AG10803 (cell line): ENCODE measurements at regions not wholly inside any gene's neighbourhood (a gene's known extent, or its start where the extent isn't known, plus 50 kb on each side); places are given as distances from the start of the nearest gene placed in this dataset.

Source experiments
- DNase-seq: peaks from one replicate; pipeline ENCODE4 v3.0.0; 2010; ENCODE audit warnings: low read depth
- H3K4me3 ChIP-seq: 2 replicates; pipeline ENCODE4 v1.5.1; 2011; ENCODE audit warnings: mild to moderate bottlenecking, low read length, control low read depth
- TF ChIP-seq, protein P1 (sequence below): conservative IDR thresholded peaks from 2 replicates; pipeline ENCODE4 v1.5.1; 2011; ENCODE audit warnings: mild to moderate bottlenecking, low read length, control low read depth, inconsistent platforms

DNA sequence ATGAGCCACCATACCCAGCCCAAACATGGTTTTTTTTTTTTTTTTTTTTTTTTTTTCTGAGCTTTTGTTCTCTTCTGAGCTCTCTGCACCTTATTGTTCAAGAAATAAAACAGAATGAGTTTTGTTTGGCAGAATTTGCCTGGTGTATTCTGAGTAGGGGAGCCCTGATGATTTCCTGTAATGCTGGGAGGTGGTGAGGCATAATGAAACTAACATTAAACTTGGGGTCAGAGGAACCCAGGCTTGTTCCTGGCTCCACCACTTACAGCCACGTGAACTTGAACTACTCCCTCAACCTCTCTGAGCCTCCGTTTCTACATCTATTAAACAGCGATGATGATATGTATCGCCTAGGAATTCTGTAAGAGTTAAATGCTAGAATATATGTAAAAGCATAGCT, 276.3 kb upstream of the CRY1 start:
- DNase-seq = no peak
- TF ChIP-seq, protein P1, sequence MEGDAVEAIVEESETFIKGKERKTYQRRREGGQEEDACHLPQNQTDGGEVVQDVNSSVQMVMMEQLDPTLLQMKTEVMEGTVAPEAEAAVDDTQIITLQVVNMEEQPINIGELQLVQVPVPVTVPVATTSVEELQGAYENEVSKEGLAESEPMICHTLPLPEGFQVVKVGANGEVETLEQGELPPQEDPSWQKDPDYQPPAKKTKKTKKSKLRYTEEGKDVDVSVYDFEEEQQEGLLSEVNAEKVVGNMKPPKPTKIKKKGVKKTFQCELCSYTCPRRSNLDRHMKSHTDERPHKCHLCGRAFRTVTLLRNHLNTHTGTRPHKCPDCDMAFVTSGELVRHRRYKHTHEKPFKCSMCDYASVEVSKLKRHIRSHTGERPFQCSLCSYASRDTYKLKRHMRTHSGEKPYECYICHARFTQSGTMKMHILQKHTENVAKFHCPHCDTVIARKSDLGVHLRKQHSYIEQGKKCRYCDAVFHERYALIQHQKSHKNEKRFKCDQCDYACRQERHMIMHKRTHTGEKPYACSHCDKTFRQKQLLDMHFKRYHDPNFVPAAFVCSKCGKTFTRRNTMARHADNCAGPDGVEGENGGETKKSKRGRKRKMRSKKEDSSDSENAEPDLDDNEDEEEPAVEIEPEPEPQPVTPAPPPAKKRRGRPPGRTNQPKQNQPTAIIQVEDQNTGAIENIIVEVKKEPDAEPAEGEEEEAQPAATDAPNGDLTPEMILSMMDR = no peak
- no peak overlapping the region for H3K4me3 ChIP-seq

DNA sequence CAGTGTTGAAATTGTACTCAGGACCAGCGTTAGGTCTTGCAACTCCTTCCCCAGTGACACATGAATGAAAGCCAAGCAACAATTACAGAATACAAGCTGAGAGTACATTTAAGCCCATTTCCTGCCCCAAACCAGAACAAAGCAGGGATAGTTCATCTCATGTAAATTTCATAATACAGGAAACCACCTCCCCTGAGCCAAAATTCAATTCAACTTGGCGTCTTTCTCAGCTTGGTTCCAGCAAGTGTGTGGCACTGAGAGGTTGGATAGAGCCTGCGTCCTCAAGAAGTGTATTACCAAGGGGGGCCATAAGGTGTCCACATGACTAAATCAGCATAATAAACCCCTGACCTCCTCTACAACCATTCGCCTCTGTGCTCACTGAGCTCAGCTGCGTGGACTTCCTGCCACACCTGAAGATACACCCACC, 278.9 kb upstream of the CRY1 start:
- H3K4me3 ChIP-seq = no peak overlapping the region
- TF ChIP-seq, protein P1 = no peak
- DNase-seq = peak; percentile 63

DNA sequence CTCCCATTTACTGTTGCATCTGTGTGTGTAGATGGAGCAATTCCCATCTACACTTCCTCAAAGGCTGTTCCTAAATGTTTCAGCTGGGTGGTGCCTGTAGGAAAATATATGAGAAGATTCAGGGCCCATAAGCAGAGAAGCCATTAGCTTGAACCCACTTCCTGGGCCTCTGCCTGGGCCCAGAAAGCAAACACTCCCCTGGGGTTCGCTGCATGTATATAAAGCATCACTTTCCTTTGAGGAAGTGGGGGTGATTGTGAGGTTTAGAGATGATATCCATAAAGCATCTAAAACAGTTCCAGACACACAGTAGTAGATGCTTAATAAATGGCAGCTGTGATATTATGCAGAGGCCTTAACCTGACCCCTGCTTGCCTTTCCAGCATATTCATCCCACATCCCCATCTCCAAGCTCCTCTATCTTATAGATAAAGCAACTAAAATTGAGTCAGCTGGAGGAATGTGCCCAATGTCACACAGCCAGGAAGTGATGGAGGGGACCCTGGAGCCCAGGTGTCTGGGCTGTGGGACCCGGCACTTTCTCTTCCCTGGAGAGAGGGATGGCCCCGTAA, 280.0 kb upstream of the CRY1 start:
- TF ChIP-seq, protein P1 = no peak
- DNase-seq = no peak
- no peak overlapping the region for H3K4me3 ChIP-seq

DNA sequence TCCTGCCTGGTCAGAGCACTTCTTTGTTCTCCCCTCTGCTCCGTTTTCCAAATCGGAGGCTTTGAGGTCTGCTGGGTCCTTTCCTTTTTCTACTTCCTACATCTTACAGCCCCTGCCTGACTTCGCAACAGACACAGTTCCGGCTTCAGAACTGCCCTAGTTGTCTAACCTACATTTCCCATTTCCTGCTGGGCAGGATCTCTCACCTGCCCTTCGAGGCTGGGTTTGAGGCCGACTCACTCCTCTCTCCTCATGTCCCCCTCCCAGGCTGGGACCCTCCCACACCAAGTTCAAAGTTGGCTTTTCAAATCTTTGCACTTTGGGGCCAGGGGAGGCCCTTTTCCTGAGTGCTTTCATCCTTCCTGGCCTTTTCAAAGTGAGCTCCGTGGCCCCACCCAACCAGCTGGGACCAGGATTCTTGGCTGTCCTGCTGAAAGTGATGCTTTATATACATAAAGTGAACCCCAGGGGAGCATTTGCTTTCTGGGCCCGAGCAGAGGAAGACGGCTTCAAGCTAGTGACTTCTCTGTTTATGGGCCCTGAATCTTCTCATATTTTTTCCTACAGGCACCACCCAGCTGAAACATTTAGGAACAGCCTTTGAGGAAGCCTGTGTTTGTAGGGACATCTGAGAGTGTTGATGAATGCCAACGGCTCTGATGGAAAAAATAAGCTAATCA, 281.0 kb upstream of the CRY1 start:
- no peak overlapping the region for H3K4me3 ChIP-seq
- DNase-seq = no peak
- TF ChIP-seq, protein P1 = no peak

DNA sequence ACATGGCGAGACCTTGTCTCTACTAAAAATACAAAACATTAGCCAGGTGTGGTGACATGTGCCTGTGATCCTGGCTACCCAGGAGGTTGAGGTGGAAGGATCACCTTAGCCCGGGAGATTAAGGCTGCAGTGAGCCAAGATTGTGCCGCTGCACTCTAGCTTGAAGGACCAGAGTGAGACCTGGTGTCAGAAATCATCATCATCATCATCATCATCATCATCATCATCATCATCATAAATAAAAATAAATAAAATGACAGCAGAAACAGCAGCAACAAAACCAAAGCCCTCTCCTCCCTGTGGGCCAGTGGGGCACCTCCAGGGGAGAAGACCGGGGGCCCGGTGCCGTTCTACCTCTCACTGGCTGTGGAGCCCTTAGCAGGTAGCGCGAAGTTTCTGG, 281.9 kb upstream of the CRY1 start:
- TF ChIP-seq, protein P1 = no peak
- no peak for DNase-seq
- H3K4me3 ChIP-seq = no peak overlapping the region

DNA sequence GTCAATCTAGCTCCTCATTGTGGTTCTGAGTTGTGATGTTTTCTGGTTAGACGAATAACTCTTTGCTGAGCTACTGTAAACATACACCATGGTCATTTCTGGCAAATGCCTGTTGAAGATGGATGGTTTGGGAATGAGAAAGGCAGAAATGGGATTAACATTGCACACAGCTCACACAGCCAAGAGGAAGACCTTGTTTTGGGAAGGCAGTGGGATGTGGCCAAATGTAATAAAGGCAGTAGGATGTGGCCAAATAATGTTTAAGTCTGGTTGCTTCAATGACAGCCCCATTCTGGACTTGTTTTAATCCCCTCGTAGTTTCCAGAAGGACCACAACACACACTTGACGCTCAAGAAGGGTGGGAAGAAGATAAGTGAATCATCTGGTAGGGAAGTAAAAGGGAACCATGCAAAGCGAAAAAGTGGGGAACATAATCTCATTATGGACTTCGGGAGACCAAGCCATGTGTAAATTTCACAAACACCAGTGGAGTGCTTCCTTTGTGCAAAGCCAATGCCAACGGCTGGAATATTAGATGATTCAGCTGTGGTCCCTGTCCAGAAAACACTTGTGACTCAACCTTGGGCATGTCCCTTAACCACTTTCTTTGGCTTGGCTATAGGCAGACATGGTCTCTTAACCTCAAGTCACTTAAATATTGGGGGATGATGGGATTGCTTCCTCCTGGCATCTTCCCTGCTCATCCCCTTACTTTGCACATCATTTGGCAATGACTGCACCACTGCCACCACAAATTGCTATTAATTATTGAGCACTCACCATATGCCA, 284.4 kb upstream of the CRY1 start:
- TF ChIP-seq, protein P1 = no peak
- H3K4me3 ChIP-seq = no peak overlapping the region
- DNase-seq = peak; percentile 40
